ENCODE measurements at regions not wholly inside any gene's neighbourhood (a gene's known extent, or its start where the extent isn't known, plus 50 kb on each side); places are given as distances from the start of the nearest gene placed in this dataset.

DNA sequence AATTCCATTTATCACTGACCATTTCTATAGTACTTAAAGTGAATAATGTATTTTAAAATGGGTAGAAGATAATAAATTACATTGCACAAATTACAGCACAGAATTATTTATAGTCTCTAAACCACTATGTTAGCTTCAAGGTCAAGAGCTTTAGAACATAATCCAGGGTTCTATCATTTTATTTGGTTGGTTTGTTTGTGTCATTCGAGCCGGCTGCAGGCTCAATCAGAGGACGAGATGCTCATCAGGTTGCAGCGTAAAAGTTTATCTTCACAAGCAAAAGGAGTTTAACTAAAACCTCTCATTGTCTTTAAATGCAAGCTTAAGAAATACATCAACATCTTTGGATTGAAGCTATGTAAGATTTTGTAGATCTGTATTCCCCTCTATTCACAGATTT, 523.8 kb downstream of the EFNA5 start:
- DNase-seq (ENCODE audit: low spot score), result no peak

GRCh38 chr5:107135391-107135790, 535.3 kb downstream of the EFNA5 start:
- no peak for DNase-seq (ENCODE audit: low spot score)

DNA sequence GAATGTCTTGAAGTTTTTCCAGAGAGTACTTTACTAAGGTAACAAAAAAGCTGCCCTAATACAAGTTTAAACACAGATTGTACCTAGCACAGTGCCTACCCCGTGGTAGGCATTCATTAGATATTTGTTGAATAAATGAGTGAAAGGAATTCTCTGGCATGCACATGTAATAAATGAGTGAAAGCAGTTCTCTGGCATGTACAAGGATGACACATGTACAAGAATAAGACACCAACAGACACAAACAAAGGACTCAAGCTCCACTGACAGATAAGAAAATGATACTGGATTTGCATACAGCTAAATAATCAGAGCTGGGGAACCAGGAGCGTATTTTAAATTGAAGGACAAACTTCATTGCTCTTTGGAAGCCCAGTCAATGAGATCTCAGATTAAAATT, 535.8 kb downstream of the EFNA5 start:
- DNase-seq (ENCODE audit: low spot score), result no peak

DNA sequence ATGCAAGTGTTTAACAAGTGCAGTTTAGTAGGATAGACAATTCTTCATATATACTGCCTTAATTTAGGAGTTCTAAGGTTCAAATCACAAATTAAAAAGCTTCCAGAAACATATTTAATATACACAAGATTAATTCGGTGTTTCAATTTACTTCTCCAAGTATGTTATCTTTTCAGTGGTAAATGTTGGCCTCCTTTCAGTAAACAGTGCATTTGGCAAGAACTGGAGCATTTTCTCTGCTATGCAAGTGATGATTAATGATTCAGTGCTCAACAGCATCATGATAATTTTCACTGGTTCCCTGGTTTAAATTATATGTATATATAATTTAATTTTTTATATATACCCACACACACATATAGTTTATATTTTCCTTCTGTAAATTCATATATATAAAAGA, 541.7 kb downstream of the EFNA5 start:
- DNase-seq (ENCODE audit: low spot score), result no peak

GRCh38 chr5:107127878-107128277, 542.9 kb downstream of the EFNA5 start:
- no peak for DNase-seq (ENCODE audit: low spot score)

DNA sequence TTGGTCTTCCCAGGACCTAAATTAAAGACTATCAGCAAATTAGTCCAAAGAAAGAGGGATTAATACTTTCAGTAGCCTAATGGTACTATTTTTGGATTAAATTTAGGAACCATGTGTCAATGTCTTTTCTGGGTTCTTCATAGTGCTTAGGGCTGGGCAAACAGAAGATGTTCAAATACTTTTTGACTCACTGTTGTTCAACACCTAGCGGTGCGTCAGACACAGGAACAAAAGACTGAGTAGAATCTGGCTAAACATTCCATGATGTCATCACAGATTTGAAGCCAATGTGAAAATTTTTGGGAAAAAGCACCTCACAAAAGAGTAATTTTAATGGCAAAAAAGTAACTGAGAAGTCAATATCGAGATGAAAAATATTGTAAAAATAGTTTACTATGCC, 544.4 kb downstream of the EFNA5 start:
- no peak for DNase-seq (ENCODE audit: low spot score)

GRCh38 chr5:107124376-107124775, 546.4 kb downstream of the EFNA5 start:
- DNase-seq (ENCODE audit: low spot score), result no peak

DNA sequence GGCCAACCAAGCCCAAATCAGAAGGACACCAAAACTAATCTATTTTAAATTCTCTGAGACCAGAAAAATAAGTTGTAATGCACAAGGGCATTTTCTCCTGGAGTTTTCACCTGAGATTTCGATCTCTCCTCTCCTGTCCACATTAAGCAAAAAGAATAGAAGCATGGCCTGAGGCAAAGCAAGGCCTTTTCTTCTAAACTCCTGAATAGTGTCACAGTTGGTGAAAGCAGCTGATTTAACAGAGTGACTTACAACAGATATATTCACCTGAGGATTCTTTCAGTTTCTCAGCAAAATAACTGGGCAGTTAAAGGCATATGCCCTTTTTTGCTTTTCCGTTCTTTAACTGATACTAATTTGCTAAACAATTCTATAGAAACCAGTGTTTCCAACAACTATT, 547.7 kb downstream of the EFNA5 start:
- no peak for DNase-seq (ENCODE audit: low spot score)

GRCh38 chr5:107121793-107122519, 548.8 kb downstream of the EFNA5 start:
- DNase-seq (ENCODE audit: low spot score), result no peak

DNA sequence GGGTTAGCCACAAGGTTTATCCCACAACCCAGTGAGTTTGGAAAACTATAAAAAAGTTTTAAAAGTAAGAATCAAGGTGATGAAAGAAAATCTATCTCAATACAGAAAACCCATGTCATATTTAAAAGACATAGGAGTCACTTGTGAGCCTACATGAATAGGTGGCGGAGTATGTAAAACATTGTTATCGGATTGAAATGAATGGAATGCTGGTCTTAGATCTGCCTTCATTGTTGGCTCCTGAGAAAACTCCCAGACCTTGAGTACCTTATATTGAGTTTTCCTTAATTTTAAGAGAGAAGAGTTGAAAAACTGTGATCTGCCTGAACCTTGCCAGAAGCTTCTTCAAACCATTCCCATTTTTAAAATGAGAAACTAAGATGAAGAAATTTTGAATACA, 551.1 kb downstream of the EFNA5 start:
- no peak for DNase-seq (ENCODE audit: low spot score)

GRCh38 chr5:107118184-107119019, 552.3 kb downstream of the EFNA5 start:
- no peak for DNase-seq (ENCODE audit: low spot score)

- no peak for DNase-seq (ENCODE audit: low spot score)
Measured at GRCh38 chr5:107112216-107112615, 558.5 kb downstream of the EFNA5 start.

DNA sequence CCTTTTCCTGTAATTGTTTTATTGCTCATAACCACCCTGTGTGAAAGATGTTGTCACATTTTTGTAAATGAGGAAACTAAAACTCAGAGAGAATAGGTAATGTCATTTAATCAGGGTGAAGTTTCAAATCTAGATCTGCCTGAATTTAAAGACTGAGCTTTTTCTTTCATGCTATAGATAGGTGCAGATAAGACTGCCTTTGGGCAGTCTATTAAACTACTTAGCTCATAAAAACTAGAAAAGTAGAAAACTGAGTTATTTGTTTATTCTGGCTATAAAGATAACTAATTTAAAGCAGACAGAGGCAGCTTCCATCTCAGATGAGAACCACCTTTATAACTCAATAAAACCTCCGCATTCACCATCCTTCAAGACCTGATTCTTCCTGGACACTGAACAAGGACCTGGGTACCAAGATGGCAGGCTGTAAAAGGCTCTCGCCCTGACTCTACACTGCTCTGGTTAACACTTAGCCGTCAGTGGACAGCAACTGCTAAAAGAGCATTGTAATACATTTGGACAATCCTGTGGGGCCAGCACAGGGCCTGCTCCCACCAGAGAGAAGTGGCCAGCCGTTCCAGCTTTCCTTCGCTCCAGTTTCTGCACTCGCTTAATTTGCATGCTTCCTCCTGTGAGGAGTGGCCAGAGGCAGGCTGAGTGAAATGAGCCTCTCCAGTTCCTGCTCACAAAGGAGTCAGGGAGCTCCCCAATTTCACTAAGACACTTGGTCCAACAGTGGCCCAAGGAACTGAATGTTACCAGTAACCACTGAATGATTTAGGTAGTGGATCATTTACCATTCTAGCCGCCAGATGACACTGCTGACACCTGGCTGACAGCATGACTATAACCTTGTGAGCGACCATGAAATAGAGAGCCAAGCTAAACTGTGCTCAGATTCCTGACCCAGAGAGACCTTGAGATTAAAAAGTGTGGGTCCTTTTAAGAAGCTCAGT, 566.4 kb downstream of the EFNA5 start:
- DNase-seq (ENCODE audit: low spot score), result no peak

DNA sequence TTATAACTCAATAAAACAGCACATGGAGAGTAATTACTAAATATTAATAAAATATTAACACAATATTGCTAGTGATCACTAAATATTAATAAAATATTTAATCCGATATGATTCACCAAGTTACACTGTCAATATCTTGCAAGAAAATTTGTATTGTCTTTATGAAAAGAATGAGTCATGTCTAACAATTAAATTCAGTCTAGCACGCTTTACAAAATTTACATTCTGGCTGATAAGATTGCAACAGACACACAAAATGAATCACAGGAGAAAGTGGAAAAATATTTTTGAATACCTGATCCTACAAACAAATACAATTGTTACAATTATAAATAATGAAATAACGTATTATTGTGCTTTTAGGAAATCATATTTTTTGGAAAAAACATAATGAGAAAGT, 567.2 kb downstream of the EFNA5 start:
- DNase-seq (ENCODE audit: low spot score), result no peak

- DNase-seq (ENCODE audit: low spot score), result no peak
Measured at GRCh38 chr5:107100121-107100520, 570.6 kb downstream of the EFNA5 start.

- no peak for DNase-seq (ENCODE audit: low spot score)
Measured at GRCh38 chr5:107099506-107099905, 571.2 kb downstream of the EFNA5 start.

GRCh38 chr5:107092695-107093094, 578.0 kb downstream of the EFNA5 start:
- no peak for DNase-seq (ENCODE audit: low spot score)

GRCh38 chr5:107090506-107090905, 580.2 kb downstream of the EFNA5 start:
- no peak for DNase-seq (ENCODE audit: low spot score)

- DNase-seq (ENCODE audit: low spot score), result no peak
Measured at GRCh38 chr5:107088907-107089306, 581.8 kb downstream of the EFNA5 start.

DNA sequence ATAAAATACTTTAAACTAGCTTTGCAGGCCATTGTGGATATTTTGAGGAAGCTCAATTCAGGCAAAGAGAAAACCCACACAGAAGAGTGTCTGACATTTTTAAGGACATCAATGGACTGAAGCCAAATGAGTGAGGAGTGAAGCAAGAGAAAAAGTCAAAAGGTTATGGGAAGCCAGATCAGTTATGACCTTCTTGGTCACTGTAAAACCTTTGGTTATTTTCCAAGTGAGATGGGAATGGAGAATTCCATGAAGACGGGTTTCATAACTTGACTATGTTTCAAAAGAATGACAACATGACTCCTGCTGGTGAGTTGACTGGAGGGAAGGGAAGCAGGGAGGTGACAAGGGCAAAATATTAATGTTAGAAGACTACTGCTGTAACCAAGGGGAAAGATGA, 585.2 kb downstream of the EFNA5 start:
- DNase-seq (ENCODE audit: low spot score), result no peak

DNA sequence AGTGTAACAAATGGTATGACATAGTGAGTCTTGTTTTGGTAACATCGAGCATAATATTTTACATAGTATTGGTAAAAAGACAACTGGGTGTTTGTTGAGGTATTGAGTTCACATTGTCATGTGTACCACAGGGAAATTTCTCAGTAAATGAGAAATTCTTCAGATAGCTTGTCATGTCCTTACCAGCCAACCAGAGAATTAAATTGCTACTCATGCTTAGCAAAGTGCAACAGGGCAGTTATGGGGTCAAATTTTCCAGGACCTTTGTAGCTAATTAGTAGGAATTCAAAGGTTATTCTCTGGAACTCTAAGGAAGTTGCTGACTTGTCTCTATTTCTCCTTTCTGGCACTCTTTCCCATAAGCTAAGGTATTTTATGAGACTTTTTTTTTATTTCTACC, 595.7 kb downstream of the EFNA5 start:
- no peak for DNase-seq (ENCODE audit: low spot score)

DNA sequence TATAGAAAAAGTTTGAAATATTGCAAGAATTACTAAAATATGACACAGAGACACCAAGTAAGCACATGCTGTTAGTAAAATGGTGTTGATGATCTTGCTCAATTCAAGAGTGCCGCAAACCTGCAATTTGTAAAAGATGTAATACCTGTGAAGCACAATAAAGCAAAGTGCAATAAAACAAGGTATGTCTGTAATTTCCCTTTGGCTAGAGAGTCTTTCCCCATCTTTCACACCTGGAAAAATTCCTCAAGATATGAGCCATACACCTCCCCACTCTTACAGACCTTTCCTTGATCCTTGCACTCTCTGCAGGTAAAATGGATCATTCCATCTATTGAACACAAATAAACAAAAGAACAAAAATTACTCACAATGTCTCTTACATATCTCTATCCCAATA, 597.8 kb downstream of the EFNA5 start:
- DNase-seq (ENCODE audit: low spot score), result no peak
